ENCODE measurements at regions not wholly inside any gene's neighbourhood (a gene's known extent, or its start where the extent isn't known, plus 50 kb on each side); places are given as distances from the start of the nearest gene placed in this dataset.

GRCh38 chr10:33804584-33804983, 470.1 kb upstream of the NRP1 start:
- no peak for TF ChIP-seq CTCF (IDR thresholded peaks at IDR 0.05; ENCODE audit: extremely low read depth, low read depth, low read length)
- no peaks in the 10 kb centered on the region for H3K36me3 ChIP-seq (ENCODE audit: insufficient read depth, low read length)
- no peaks in the 10 kb centered on the region for H3K27me3 ChIP-seq (ENCODE audit: insufficient read depth, low read length)
- H3K79me2 ChIP-seq (ENCODE audit: insufficient read depth, low read length), result no peaks in the 10 kb centered on the region
- no peak overlapping the region for H2AFZ ChIP-seq (ENCODE audit: low read length)
- H3K4me3 ChIP-seq (ENCODE audit: insufficient read depth, low read length), result no peak overlapping the region
- H3K9me3 ChIP-seq (ENCODE audit: low read depth, low read length), result no peaks in the 10 kb centered on the region
- no peak overlapping the region for H3K4me2 ChIP-seq (ENCODE audit: insufficient read depth, low read length)
- peaks cover 14% of the 10 kb centered on the region for H3K4me1 ChIP-seq (ENCODE audit: insufficient read depth, low read length)
- no peak overlapping the region for H3K27ac ChIP-seq (ENCODE audit: low read depth, low read length)
- no peak for DNase-seq (ENCODE audit: insufficient read length, low spot score, missing footprints)
- H4K20me1 ChIP-seq (ENCODE audit: insufficient read depth, low read length), result no peaks in the 10 kb centered on the region

- no peak for TF ChIP-seq CTCF (IDR thresholded peaks at IDR 0.05; ENCODE audit: extremely low read depth, low read depth, low read length)
- Histone ChIP-seq H2AFZ (ENCODE audit: low read length) (no peak overlapping the region), H4K20me1 (ENCODE audit: insufficient read depth, low read length) (no peaks in the 10 kb centered on the region), H3K9me3 (ENCODE audit: low read depth, low read length) (no peaks in the 10 kb centered on the region), H3K4me3 (ENCODE audit: insufficient read depth, low read length) (no peak overlapping the region), H3K27ac (ENCODE audit: low read depth, low read length) (no peak overlapping the region), H3K79me2 (ENCODE audit: insufficient read depth, low read length) (no peaks in the 10 kb centered on the region), H3K36me3 (ENCODE audit: insufficient read depth, low read length) (no peaks in the 10 kb centered on the region), H3K27me3 (ENCODE audit: insufficient read depth, low read length) (no peaks in the 10 kb centered on the region), H3K4me1 (ENCODE audit: insufficient read depth, low read length) (peaks cover 14% of the 10 kb centered on the region), H3K4me2 (ENCODE audit: insufficient read depth, low read length) (no peak overlapping the region)
- DNase-seq (ENCODE audit: insufficient read length, low spot score, missing footprints), result peak; percentile 17
These were observed 468.8 kb upstream of the NRP1 start for GRCh38 chr10:33803248-33803647.

- no peak overlapping the region for H2AFZ ChIP-seq (ENCODE audit: low read length)
- no peak for DNase-seq (ENCODE audit: insufficient read length, low spot score, missing footprints)
- H3K36me3 ChIP-seq (ENCODE audit: insufficient read depth, low read length), result no peaks in the 10 kb centered on the region
- H3K79me2 ChIP-seq (ENCODE audit: insufficient read depth, low read length), result no peaks in the 10 kb centered on the region
- H3K9me3 ChIP-seq (ENCODE audit: low read depth, low read length), result no peaks in the 10 kb centered on the region
- no peak overlapping the region for H3K27ac ChIP-seq (ENCODE audit: low read depth, low read length)
- H3K27me3 ChIP-seq (ENCODE audit: insufficient read depth, low read length), result no peaks in the 10 kb centered on the region
- peaks cover 14% of the 10 kb centered on the region for H3K4me1 ChIP-seq (ENCODE audit: insufficient read depth, low read length)
- H3K4me3 ChIP-seq (ENCODE audit: insufficient read depth, low read length), result no peak overlapping the region
- H3K4me2 ChIP-seq (ENCODE audit: insufficient read depth, low read length), result no peak overlapping the region
- TF ChIP-seq CTCF (IDR thresholded peaks at IDR 0.05; ENCODE audit: extremely low read depth, low read depth, low read length), result no peak
- H4K20me1 ChIP-seq (ENCODE audit: insufficient read depth, low read length), result no peaks in the 10 kb centered on the region
These were observed 468.1 kb upstream of the NRP1 start for GRCh38 chr10:33802566-33802965.

- Histone ChIP-seq H3K79me2 (ENCODE audit: insufficient read depth, low read length) (no peaks in the 10 kb centered on the region), H3K9me3 (ENCODE audit: low read depth, low read length) (no peaks in the 10 kb centered on the region), H3K36me3 (ENCODE audit: insufficient read depth, low read length) (no peaks in the 10 kb centered on the region), H3K27ac (ENCODE audit: low read depth, low read length) (no peak overlapping the region), H2AFZ (ENCODE audit: low read length) (no peak overlapping the region), H3K27me3 (ENCODE audit: insufficient read depth, low read length) (no peaks in the 10 kb centered on the region), H3K4me3 (ENCODE audit: insufficient read depth, low read length) (no peak overlapping the region), H3K4me2 (ENCODE audit: insufficient read depth, low read length) (peak overlapping the region; percentile 10), H4K20me1 (ENCODE audit: insufficient read depth, low read length) (no peaks in the 10 kb centered on the region), H3K4me1 (ENCODE audit: insufficient read depth, low read length) (peaks cover 14% of the 10 kb centered on the region)
- DNase-seq (ENCODE audit: insufficient read length, low spot score, missing footprints), result no peak
- TF ChIP-seq CTCF (IDR thresholded peaks at IDR 0.05; ENCODE audit: extremely low read depth, low read depth, low read length), result no peak
These were observed 467.2 kb upstream of the NRP1 start for GRCh38 chr10:33801705-33802104.

Data from osteoblast (primary cell).